H9 (cell line): ENCODE measurements at regions not wholly inside any gene's neighbourhood (a gene's known extent, or its start where the extent isn't known, plus 50 kb on each side); places are given as distances from the start of the nearest gene placed in this dataset.

Experiments used
- DNase-seq: peaks from one replicate; pipeline ENCODE4 v3.0.0-alpha.2; 2017
- H2AFZ ChIP-seq: one replicate; pipeline ENCODE4 v1.6.1; 2013; ENCODE audit warnings: mild to moderate bottlenecking, low read length, control low read depth, moderate library complexity
- H2AK5ac ChIP-seq: 2 replicates; pipeline ENCODE4 v1.6.1; 2013; ENCODE audit warnings: low read length, control low read depth, mixed read lengths; ENCODE audit not compliant: insufficient read length
- H2BK120ac ChIP-seq: one replicate; pipeline ENCODE4 v1.6.1; 2013; ENCODE audit warnings: low read depth, mild to moderate bottlenecking, low read length, control low read depth, inconsistent platforms; ENCODE audit not compliant: poor library complexity, severe bottlenecking
- H2BK12ac ChIP-seq: 2 replicates; pipeline ENCODE4 v1.6.1; 2013; ENCODE audit warnings: low read length, control low read depth, mixed read lengths, low read depth; ENCODE audit not compliant: insufficient read length
- H2BK15ac ChIP-seq: 2 replicates; pipeline ENCODE4 v1.6.1; 2013; ENCODE audit warnings: low read depth, low read length, control low read depth
- H2BK20ac ChIP-seq: one replicate; pipeline ENCODE4 v1.6.1; 2013; ENCODE audit warnings: low read depth, mild to moderate bottlenecking, low read length, control low read depth, inconsistent platforms; ENCODE audit not compliant: poor library complexity, severe bottlenecking
- H2BK5ac ChIP-seq: 2 replicates; pipeline ENCODE4 v1.6.1; 2013; ENCODE audit warnings: low read length, control low read depth, mixed read lengths; ENCODE audit not compliant: insufficient read length
- H3K14ac ChIP-seq: 2 replicates; pipeline ENCODE4 v1.6.1; 2013; ENCODE audit warnings: low read length, control low read depth; ENCODE audit not compliant: insufficient read depth
- H3K18ac ChIP-seq: 2 replicates; pipeline ENCODE4 v1.6.1; 2013; ENCODE audit warnings: low read depth, mild to moderate bottlenecking, mixed read lengths, low read length, control low read depth; ENCODE audit not compliant: insufficient read length
- H3K23ac ChIP-seq: 2 replicates; pipeline ENCODE4 v1.6.1; 2013; ENCODE audit warnings: low read length, control low read depth, mixed read lengths, low read depth; ENCODE audit not compliant: insufficient read length
- H3K23me2 ChIP-seq: 2 replicates; pipeline ENCODE4 v1.6.1; 2013; ENCODE audit warnings: low read depth, mild to moderate bottlenecking, mixed read lengths, low read length, control low read depth; ENCODE audit not compliant: insufficient read length, poor library complexity, severe bottlenecking
- H3K27ac ChIP-seq: 2 replicates; pipeline ENCODE4 v1.5.1; 2013; ENCODE audit warnings: low read length, control low read depth, mixed read lengths, low read depth; ENCODE audit not compliant: insufficient read length
- H3K27me3 ChIP-seq: 2 replicates; pipeline ENCODE4 v1.6.1; 2013; ENCODE audit warnings: low read length, control low read depth, inconsistent platforms; ENCODE audit not compliant: insufficient read depth
- H3K4ac ChIP-seq: 2 replicates; pipeline ENCODE4 v1.6.1; 2013; ENCODE audit warnings: low read depth, mild to moderate bottlenecking, control low read depth, inconsistent platforms, low read length, moderate library complexity
- H3K4me1 ChIP-seq: 2 replicates; pipeline ENCODE4 v1.6.1; 2013; ENCODE audit warnings: low read length, control low read depth, inconsistent platforms; ENCODE audit not compliant: insufficient read depth
- H3K4me2 ChIP-seq: 2 replicates; pipeline ENCODE4 v1.6.1; 2013; ENCODE audit warnings: low read length, control low read depth, mixed read lengths; ENCODE audit not compliant: insufficient read length, insufficient read depth
- H3K56ac ChIP-seq: 2 replicates; pipeline ENCODE4 v1.6.1; 2013; ENCODE audit warnings: low read depth, mild to moderate bottlenecking, mixed read lengths, low read length, control low read depth; ENCODE audit not compliant: insufficient read length
- H3K79me1 ChIP-seq: 2 replicates; pipeline ENCODE4 v1.6.1; 2013; ENCODE audit warnings: low read depth, mild to moderate bottlenecking, moderate library complexity, low read length, control low read depth, inconsistent platforms; ENCODE audit not compliant: insufficient read depth, poor library complexity, severe bottlenecking
- H3K79me2 ChIP-seq: 2 replicates; pipeline ENCODE4 v1.6.1; 2013; ENCODE audit warnings: low read length, control low read depth, inconsistent platforms; ENCODE audit not compliant: insufficient read depth
- H3K9ac ChIP-seq: 2 replicates; pipeline ENCODE4 v1.6.1; 2013; ENCODE audit warnings: low read length, control low read depth, mixed read lengths; ENCODE audit not compliant: insufficient read length; ENCODE audit errors: extremely low read depth
- H3K9me3 ChIP-seq: one replicate; pipeline ENCODE4 v1.6.1; 2013; ENCODE audit warnings: low read depth, low read length, inconsistent platforms; ENCODE audit not compliant: control insufficient read depth
- H3T11ph ChIP-seq: one replicate; pipeline ENCODE4 v1.6.1; 2013; ENCODE audit warnings: mild to moderate bottlenecking, low read length, control low read depth, inconsistent platforms
- H4K20me1 ChIP-seq: one replicate; pipeline ENCODE4 v1.6.1; 2013; ENCODE audit not compliant: control insufficient read depth, insufficient read length, insufficient read depth
- H4K5ac ChIP-seq: 2 replicates; pipeline ENCODE4 v1.6.1; 2013; ENCODE audit warnings: low read depth, mild to moderate bottlenecking, mixed read lengths, low read length, control low read depth; ENCODE audit not compliant: insufficient read length
- H4K8ac ChIP-seq: replicated peaks from 2 replicates; pipeline ENCODE4 v1.6.1; 2013; ENCODE audit warnings: low read length, control low read depth, mixed read lengths, low read depth; ENCODE audit not compliant: insufficient read length
- H4K91ac ChIP-seq: 2 replicates; pipeline ENCODE4 v1.6.1; 2013; ENCODE audit warnings: low read depth, mild to moderate bottlenecking, moderate library complexity, mixed read lengths, low read length, control low read depth; ENCODE audit not compliant: insufficient read length
- H3K27ac Mint-ChIP-seq, 3 experiments: 2 replicates in 2 of 3; 3 replicates in 1 of 3; pipeline ENCODE4 v1.8.0; 2020 to 2021; ENCODE audit warnings: mixed read lengths in 3 of 3, mild to moderate bottlenecking in 1 of 3, moderate library complexity in 1 of 3
- H3K27me3 Mint-ChIP-seq: 2 replicates; pipeline ENCODE4 v1.8.0; 2021; ENCODE audit warnings: low read depth, mild to moderate bottlenecking, moderate library complexity, mixed read lengths
- H3K36me3 Mint-ChIP-seq, 3 experiments: 2 replicates in 2 of 3; 3 replicates in 1 of 3; pipeline ENCODE4 v1.8.0; 2020 to 2021; ENCODE audit warnings: low read depth in 3 of 3, mixed read lengths in 3 of 3; ENCODE audit not compliant: insufficient read depth in 1 of 3
- H3K4me1 Mint-ChIP-seq, 2 experiments: 2 replicates each; pipeline ENCODE4 v1.8.0; 2020; ENCODE audit warnings: mixed read lengths in 2 of 2
- H3K4me3 Mint-ChIP-seq, 2 experiments: 2 replicates in 1 of 2; 3 replicates in 1 of 2; pipeline ENCODE4 v1.8.0; 2020 to 2021; ENCODE audit warnings: mild to moderate bottlenecking in 2 of 2, mixed read lengths in 2 of 2, moderate library complexity in 1 of 2
- H3K9me3 Mint-ChIP-seq, 2 experiments: 2 replicates in 1 of 2; 3 replicates in 1 of 2; pipeline ENCODE4 v1.8.0; 2020; ENCODE audit warnings: mild to moderate bottlenecking in 2 of 2, mixed read lengths in 2 of 2, moderate library complexity in 1 of 2
- WGBS: extraction: QIAGEN DNeasy Blood & Tissue Kit; methylation state at CpG from one replicate; pipeline ENCODE4 v1.1.7; 2013; ENCODE audit warnings: missing lambda C conversion rate, low lambda C conversion rate, mixed read lengths; ENCODE audit not compliant: insufficient read length; ENCODE audit errors: extremely low coverage; 5-methylcytosine and 5-hydroxymethylcytosine counted together
- TF ChIP-seq, protein P1 (sequence below): fragments of 200-600 bp; sonication (generic); conservative IDR thresholded peaks from 3 replicates; pipeline ENCODE4 v1.8.0; 2021; ENCODE audit warnings: antibody characterized with exemption, mild to moderate bottlenecking

DNA sequence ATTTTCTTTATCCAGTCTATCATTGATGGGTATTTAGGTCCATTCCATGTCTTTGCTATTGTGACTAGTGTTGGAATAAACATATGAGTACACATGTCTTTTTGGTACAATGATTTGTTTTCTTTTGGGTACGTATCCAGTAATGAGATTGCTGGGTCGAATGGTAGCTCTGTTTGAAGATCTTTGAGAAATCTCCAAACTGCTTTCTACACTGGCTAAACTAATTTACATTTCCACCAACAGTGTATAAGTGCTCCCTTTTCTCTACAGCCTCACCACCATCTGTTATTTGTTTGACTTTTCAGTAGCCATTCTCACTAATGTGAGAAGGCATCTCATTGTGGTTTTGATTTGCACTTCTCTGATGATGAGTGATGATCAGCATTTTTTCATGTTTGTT lies 103.7 kb downstream of the GOSR1 start:
- H4K91ac ChIP-seq = no peak overlapping the region
- no peak overlapping the region for H2BK5ac ChIP-seq

More for the DNA sequence above, 103.7 kb downstream of the GOSR1 start:
- Histone ChIP-seq H3K23ac (no peak overlapping the region), H4K8ac (no peak overlapping the region), H3T11ph (no peak overlapping the region), H2AFZ (no peak overlapping the region), H2BK12ac (no peak overlapping the region), H3K14ac (no peak overlapping the region), H2BK15ac (no peak overlapping the region), H3K79me2 (no peaks in the 10 kb centered on the region), H2AK5ac (no peak overlapping the region), H3K4ac (no peak overlapping the region), H3K56ac (no peak overlapping the region), H3K79me1 (no peaks in the 10 kb centered on the region), H3K4me2 (no peak overlapping the region), H2BK20ac (no peak overlapping the region), H3K9ac (no peak overlapping the region), H3K23me2 (no peaks in the 10 kb centered on the region), H3K4me1 (no peaks in the 10 kb centered on the region; the same call in 1 of the 2 replicates), H3K18ac (no peak overlapping the region), H3K9me3 (no peaks in the 10 kb centered on the region), H2BK120ac (no peak overlapping the region), H3K27me3 (no peaks in the 10 kb centered on the region), H3K27ac (no peak overlapping the region), H4K20me1 (no peaks in the 10 kb centered on the region), H4K5ac (no peak overlapping the region)
- Mint-ChIP-seq H3K36me3 (no peaks in the 10 kb centered on the region), H3K27ac (no peak overlapping the region), H3K27me3 (peaks cover 2% of the 10 kb centered on the region; the same call in 1 of the 2 replicates), H3K9me3 (no peaks in the 10 kb centered on the region), H3K4me1 (peaks cover 9 to 10% of the 10 kb centered on the region in 2 experiments), H3K4me3 (no peak overlapping the region)
- WGBS = no CpG with 5 or more reads among the region's 2 CpGs
- DNase-seq = no peak
- TF ChIP-seq, protein P1, sequence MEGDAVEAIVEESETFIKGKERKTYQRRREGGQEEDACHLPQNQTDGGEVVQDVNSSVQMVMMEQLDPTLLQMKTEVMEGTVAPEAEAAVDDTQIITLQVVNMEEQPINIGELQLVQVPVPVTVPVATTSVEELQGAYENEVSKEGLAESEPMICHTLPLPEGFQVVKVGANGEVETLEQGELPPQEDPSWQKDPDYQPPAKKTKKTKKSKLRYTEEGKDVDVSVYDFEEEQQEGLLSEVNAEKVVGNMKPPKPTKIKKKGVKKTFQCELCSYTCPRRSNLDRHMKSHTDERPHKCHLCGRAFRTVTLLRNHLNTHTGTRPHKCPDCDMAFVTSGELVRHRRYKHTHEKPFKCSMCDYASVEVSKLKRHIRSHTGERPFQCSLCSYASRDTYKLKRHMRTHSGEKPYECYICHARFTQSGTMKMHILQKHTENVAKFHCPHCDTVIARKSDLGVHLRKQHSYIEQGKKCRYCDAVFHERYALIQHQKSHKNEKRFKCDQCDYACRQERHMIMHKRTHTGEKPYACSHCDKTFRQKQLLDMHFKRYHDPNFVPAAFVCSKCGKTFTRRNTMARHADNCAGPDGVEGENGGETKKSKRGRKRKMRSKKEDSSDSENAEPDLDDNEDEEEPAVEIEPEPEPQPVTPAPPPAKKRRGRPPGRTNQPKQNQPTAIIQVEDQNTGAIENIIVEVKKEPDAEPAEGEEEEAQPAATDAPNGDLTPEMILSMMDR = no peak
